ENCODE measurements at regions not wholly inside any gene's neighbourhood (a gene's known extent, or its start where the extent isn't known, plus 50 kb on each side); places are given as distances from the start of the nearest gene placed in this dataset.

GRCh38 chr1:60751306-60751705 lies 331.1 kb upstream of the NFIA start:
- Histone ChIP-seq H3K27me3 (ENCODE audit: insufficient read depth, poor library complexity, severe bottlenecking) (no peaks in the 10 kb centered on the region), H3K4me3 (replicated peaks; ENCODE audit: insufficient read depth, low read length) (no peak overlapping the region), H3K27ac (replicated peaks) (no peak overlapping the region)
- TF ChIP-seq REST (IDR thresholded peaks at IDR 0.05; ENCODE audit: insufficient replicate concordance, low read depth) (no peak), CTCF (IDR thresholded peaks at IDR 0.05; ENCODE audit: insufficient read depth, low read length) (no peak), POLR2AphosphoS5 (IDR thresholded peaks at IDR 0.05; ENCODE audit: low read depth) (no peak), SPI1 (IDR thresholded peaks at IDR 0.05; ENCODE audit: borderline replicate concordance, low read depth) (no peak), GABPA (IDR thresholded peaks at IDR 0.05; ENCODE audit: low read depth) (no peak)
- DNase-seq (ENCODE audit: low read depth in 1 of 2, low spot score in 1 of 2): no peak

GRCh38 chr1:60747353-60747752 lies 335.0 kb upstream of the NFIA start:
- Histone ChIP-seq H3K27me3 (ENCODE audit: insufficient read depth, poor library complexity, severe bottlenecking) (no peaks in the 10 kb centered on the region), H3K4me3 (replicated peaks; ENCODE audit: insufficient read depth, low read length) (no peak overlapping the region), H3K27ac (replicated peaks) (no peak overlapping the region)
- no peak for TF ChIP-seq REST (IDR thresholded peaks at IDR 0.05; ENCODE audit: insufficient replicate concordance, low read depth)
- TF ChIP-seq POLR2AphosphoS5 (IDR thresholded peaks at IDR 0.05; ENCODE audit: low read depth): no peak
- no peak for TF ChIP-seq CTCF (IDR thresholded peaks at IDR 0.05; ENCODE audit: insufficient read depth, low read length)
- no peak for TF ChIP-seq GABPA (IDR thresholded peaks at IDR 0.05; ENCODE audit: low read depth)
- no peak for TF ChIP-seq SPI1 (IDR thresholded peaks at IDR 0.05; ENCODE audit: borderline replicate concordance, low read depth)
- no peak for DNase-seq (ENCODE audit: low read depth in 1 of 2, low spot score in 1 of 2)

- Histone ChIP-seq H3K4me3 (replicated peaks; ENCODE audit: insufficient read depth, low read length) (no peak overlapping the region), H3K27me3 (ENCODE audit: insufficient read depth, poor library complexity, severe bottlenecking) (no peaks in the 10 kb centered on the region), H3K27ac (replicated peaks) (no peak overlapping the region)
- DNase-seq (ENCODE audit: low read depth in 1 of 2, low spot score in 1 of 2): no peak
- no peak for TF ChIP-seq GABPA (IDR thresholded peaks at IDR 0.05; ENCODE audit: low read depth)
- TF ChIP-seq CTCF (IDR thresholded peaks at IDR 0.05; ENCODE audit: insufficient read depth, low read length): no peak
- no peak for TF ChIP-seq POLR2AphosphoS5 (IDR thresholded peaks at IDR 0.05; ENCODE audit: low read depth)
- TF ChIP-seq SPI1 (IDR thresholded peaks at IDR 0.05; ENCODE audit: borderline replicate concordance, low read depth): no peak
- TF ChIP-seq REST (IDR thresholded peaks at IDR 0.05; ENCODE audit: insufficient replicate concordance, low read depth): no peak
Observed at GRCh38 chr1:60746278-60746791, 336.0 kb upstream of the NFIA start.

Data from HL-60 (cell line).